GM19438 (cell line): ENCODE measurements at regions not wholly inside any gene's neighbourhood (a gene's known extent, or its start where the extent isn't known, plus 50 kb on each side); places are given as distances from the start of the nearest gene placed in this dataset.
"Not testable (repeated sequence)": the region's sequence is repeated elsewhere in the genome, so short reads cannot be mapped to it uniquely, and the experiment has no call there.

ENCODE experiments used
- ATAC-seq: cut with Tn5 transposase; IDR thresholded peaks from one replicate; pipeline ENCODE4 v1.9.1; 2021; ENCODE audit warnings: low read depth; ENCODE audit not compliant: unreplicated experiment

GRCh38 chr9:100700689-100701318 lies 122.9 kb downstream of the CAVIN4 start:
- ATAC-seq: no peak

DNA sequence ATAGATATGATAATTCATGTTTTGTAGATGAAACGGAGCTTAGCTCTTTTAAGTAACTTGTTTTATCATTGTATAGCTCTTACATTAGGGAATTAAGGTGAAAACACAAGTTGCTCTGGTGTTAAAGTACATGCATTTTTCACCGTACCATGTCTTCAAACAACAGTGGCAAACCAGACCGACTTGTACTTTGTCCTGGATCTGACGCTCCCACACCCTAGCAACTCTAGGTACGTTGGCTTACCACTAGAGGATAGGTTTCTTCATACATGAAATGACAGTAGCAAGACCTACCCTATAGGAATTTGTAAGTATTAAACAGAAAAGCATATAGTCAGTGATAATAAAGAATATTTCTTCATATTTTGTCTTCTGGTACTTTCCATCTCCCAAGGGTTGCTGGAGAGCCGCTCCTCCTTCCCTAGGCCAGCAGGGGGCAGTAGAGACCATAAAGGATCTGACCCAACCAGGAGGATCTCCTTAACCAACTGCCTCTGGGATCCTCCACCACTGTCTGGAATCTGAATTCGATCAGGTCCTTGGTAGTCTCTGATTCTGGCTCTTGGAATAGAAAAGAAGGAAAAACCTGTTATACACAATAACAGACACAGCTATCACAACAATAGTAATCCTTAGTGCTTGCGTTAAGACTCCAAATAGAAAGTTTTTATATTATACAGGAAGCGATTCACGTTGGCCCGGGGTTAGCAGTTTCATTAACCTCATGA lies 136.7 kb downstream of the CAVIN4 start:
- no peak for ATAC-seq

- ATAC-seq: no peak
Observed at GRCh38 chr9:100715100-100715380, 137.2 kb downstream of the CAVIN4 start.

DNA sequence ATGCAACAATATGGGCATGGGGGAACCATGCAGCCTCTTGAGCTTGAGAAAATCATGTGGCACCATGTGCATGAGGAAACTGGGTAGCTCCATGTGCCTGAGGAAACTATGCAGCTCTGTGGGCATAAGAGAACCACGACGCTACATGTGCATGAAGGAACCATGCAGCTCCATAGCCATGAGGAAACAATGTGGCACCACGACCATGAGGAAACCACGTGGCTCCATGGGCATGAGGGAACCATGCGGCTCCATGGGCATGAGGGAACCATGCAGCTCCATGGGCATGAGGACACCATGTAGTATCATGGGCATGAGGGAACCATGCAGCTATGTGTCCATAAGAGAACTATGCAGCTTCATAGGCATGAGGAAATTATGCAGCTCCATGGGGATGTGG lies 140.8 kb downstream of the CAVIN4 start:
- ATAC-seq: no peak

DNA sequence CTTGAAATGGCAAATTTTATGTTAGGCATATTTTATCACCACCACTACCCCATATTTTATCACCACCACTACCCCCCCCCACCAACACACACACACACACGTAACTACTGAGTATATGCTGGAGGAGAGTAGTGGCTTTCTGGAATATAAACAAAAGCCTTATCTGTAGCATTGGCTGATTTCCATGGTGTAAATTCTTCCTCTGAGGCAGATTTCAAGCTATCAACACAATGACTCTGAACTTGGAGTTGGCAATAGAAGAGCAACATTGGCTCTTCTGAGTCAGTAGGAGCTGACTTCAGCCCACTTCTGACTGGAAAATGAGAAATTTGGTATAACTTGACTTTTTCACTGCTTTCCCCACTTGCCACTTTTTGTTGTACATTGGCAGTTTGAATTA lies 143.0 kb downstream of the CAVIN4 start:
- ATAC-seq: no peak

DNA sequence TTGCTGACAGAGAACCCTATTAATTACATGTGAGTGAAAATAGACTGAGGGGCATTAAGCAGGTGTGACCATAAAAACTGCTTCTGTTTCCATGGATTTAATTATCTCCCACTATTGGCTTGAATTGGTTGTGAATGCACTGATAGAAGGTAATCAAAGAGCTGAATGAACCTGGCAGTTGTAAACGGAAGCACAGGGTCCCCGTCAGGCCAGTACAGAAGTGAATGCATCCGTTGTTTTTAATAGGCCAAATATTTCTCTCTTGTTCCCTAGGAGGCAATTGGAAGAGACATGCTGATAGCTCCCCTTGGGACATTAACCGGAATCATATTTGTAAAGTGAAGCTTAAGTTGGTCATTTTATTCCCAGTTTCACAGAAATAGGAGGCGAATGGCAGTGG lies 147.0 kb downstream of the CAVIN4 start:
- no peak for ATAC-seq

- ATAC-seq: no peak
Observed at GRCh38 chr9:100725371-100725770, 147.5 kb downstream of the CAVIN4 start.

DNA sequence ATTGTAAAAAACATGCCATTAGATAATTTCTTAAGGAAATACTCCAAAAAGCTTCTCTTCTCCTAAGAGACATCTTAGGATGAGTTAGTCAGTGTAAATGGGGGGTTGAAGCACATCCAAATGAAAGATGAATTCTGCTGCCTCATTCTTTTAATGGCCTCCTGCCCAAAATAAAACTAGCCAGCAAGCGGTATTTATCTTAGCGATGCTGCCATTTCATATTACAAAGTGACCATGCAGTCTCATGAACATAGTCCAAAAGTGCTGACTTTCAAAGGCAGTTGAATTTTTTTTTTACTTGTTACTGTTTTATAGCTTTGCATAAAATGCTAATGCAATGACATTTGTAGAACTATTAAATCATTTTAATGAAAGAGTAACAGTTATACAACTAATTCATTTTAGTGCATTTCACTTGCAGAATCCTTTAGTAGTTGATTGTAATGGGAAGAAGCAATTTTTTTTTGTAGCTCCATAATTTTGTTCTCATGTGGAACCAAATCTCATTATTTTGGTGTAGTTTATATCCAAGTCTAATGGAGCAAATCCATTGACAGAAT lies 151.5 kb downstream of the CAVIN4 start:
- no peak for ATAC-seq

DNA sequence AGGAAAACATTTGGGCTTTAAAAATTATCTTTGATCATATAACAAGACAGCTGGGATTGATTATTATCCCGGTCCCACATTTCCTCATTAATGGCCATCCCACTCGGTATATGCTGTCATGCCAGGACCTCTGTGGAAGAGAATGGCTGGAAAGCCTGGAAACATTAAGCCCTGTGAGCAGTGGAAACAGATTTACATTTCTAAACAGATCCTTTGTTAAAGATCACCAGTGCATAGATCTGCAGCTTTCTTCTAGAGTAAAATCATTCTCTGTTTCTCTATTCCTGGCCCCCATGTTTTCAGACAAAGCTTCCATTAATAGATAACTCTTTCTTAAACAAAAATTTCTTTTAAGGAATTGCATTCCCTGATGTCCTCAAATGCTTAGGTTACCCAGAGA lies 152.2 kb downstream of the CAVIN4 start:
- ATAC-seq: no peak

GRCh38 chr9:100731038-100731556 lies 153.2 kb downstream of the CAVIN4 start:
- no peak for ATAC-seq

- ATAC-seq: no peak
Observed at GRCh38 chr9:100731557-100731956, 153.7 kb downstream of the CAVIN4 start.

DNA sequence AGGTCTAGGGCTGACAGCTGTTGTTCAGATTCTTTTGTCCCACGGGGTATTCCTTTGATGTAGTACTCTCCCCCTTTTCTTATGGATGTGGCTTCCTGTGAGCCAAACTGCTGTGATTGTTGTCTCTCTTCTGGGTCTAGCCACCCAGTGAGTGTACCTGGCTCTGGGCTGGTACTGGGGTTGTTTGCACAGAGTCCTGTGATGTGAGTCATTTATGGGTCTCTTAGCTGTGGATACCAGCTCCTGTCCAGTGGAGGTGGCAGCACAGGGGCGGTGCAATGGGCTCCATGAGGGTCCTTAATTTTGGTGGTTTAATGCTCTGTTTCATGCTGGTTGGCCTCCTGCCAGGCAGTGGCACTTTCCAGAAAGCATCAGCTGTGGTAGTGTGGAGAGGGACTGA lies 161.3 kb downstream of the CAVIN4 start:
- no peak for ATAC-seq

- ATAC-seq: no peak
Observed at GRCh38 chr9:100739666-100740065, 161.8 kb downstream of the CAVIN4 start.

GRCh38 chr9:100748930-100749329 lies 171.1 kb downstream of the CAVIN4 start:
- not testable (repeated sequence) for ATAC-seq

- no peak for ATAC-seq
Observed at GRCh38 chr9:100756217-100756616, 178.3 kb downstream of the CAVIN4 start.

DNA sequence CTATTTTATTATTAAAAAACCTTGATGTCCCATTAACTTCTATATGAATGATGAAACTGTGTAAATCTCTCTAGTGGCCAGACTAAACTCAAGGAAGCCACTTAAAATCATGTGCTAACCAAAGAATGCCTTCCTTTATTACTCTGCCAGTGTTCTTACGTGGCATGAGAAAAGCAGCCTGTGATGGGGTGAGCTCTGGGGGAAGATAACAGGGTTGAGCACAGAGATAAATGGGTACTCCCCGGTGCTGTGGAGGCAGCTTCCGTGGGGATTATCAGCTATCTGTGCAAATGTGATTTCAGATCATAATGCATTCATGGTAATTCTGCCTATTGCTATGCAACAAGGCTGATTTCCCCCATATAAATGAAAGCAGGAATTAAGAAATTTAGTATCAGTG lies 181.3 kb downstream of the CAVIN4 start:
- ATAC-seq: no peak

DNA sequence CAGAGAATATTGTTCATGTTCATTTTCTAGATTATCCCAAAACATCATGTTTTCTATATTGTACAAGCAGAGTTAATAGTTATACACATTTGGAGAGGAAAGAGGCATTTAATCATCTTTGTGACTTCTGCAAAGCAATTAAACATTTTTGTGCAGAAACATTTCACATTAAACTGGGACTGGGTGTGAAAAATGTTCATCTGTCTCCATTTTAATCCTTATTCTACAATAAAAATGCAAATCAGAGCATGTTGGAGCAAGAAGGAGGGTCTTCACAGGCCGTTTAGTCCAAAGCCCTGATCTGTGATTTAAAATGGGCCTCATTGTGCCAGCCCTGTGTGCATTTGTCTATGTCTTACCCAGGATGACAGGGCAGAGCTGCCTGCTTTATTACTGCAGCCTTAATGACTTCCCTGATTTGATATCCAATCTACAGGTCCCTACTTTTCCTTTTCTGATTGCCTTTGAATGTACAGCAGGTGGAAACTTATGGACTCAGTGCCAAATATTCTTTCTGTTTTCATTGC lies 183.5 kb downstream of the CAVIN4 start:
- ATAC-seq: no peak

DNA sequence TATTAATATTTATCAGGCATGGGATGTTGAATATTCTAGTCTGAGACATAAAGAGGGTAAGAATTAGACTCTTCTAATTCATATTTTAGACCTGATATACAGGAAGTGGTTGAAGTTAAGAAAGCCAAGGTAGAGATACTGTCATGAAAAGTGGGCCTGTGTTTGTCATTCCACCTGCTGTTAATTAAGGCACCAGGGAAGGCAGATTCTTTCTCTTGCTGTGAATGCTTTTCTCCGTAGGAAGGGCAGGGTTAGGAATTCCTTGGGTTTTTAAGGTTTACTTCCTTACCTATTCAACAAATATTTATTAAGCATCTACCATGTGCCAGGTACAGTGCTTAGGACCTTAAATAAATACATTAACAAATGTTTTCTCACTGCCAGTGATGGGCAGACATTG lies 196.4 kb downstream of the CAVIN4 start:
- ATAC-seq: no peak

- ATAC-seq: no peak
Observed at GRCh38 chr9:100774962-100775361, 197.1 kb downstream of the CAVIN4 start.

DNA sequence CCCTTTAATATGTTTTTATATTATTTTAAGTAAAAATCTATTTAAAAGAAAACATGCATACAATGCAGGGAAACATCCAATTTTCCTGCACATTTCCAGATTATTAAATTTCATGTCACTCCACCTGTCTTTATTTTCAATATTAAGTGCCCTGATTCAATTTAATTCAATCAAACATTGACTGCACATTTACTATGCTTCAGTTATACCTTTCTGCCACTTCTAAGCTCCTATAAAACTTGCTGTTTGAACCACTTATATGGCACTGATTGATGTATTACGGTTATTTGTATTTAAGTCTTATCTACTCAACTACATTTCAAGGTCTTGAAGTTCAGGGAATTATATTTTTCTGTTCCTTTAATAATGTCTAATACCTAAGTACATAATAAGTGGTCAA lies 198.0 kb downstream of the CAVIN4 start:
- ATAC-seq: no peak

DNA sequence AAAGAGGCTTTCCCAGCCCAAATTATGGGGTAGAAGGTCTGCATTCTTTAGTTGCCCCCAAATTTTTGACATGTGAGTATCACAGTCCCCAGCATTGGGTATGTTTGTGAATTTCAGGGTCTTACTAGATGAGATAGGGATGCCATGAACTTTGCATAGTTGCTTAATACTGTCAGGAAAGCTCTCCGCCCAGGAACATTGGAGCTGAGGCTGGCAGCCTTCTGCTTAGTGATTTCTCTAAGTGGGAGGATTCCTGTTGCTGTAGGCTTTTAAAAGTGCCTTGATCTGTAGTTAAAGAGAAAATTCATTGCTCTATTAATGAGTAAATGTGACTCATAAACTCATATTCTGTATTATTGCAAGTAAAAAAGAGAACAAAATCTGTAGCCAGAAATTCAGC lies 206.9 kb downstream of the CAVIN4 start:
- no peak for ATAC-seq

- ATAC-seq: no peak
Observed at GRCh38 chr9:100785946-100786345, 208.1 kb downstream of the CAVIN4 start.
